NCI-H2227 (cell line): ENCODE measurements at regions not wholly inside any gene's neighbourhood (a gene's known extent, or its start where the extent isn't known, plus 50 kb on each side); places are given as distances from the start of the nearest gene placed in this dataset.
"Not testable (repeated sequence)": the region's sequence is repeated elsewhere in the genome, so short reads cannot be mapped to it uniquely, and the experiment has no call there.

ENCODE experiments used
- DNase-seq: peaks from one replicate; lab custom pipeline; 2025; ENCODE audit not compliant: unreplicated experiment; lab: John Stamatoyannopoulos, UW

DNA sequence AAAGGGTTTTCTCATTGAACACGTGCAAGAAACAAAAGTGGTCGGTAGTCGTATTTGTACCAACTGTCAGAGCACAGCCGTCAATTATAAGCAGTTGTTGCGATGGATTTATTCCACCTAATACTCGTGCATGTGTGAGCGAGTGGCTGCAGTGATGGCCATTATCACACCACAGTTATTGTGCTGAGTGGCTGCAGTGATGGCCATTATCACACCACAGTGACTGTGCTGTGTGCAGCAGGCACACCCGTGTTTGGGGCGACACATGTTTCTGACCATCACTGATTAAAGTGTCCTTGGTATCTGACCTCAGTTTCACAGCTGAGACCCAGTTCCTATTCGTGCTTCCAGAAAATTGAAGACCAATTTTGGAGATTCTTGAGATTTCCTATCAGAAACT is 142.9 kb upstream of the PFKP start:
- no peak for DNase-seq

DNA sequence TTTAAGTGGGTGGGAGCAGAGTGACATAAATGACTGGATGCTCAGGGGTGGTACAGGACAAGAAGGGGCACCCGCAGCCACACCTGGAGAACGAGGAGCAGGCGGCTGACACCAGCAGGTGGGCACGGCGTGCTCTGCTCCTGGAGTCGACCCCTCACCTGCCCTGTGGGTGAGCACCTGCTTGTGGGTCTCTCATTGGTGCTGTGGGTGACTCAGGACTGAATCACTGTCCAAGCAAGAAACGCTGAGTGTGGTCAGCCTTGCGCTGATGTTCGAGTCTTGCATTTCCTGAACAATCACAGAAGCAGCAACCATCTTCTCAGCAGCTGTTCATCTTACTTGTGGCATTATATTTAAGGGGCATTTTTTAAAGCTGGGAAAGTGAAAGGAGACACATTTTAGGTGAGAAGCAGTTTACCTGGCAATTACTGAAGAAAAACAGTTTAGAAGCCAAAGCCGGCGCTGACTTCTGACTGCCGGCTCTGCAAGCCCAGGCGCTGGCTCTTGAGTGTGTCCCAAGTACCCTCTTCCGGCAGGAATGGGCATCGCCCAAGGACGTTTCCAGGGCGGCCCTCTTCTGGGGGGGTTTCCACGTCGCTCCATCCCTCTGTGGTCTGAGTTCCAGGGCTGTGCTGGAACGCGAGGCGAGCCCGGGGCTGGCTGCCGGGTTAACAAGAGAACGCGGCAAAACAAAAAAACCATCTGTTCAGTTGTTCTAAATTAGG is 145.2 kb upstream of the PFKP start:
- DNase-seq, result no peak

DNA sequence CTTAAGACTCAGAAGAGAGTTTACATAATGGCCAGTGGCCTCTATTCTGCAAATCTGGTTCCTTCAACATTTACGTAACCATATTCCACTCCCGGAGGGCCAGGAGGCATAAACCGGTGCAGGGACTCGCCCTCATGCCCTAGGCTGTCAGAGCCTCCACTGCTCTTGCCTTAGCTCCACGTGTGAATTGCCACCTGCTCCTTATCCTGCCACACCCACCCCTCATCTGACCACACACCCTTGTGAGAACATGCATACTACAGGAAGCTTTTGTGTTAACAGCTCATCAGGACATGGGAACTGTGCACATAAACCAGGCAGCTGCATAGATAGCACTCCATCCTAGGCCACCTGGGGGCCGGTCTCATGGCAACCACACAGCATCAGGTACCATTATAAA is 146.7 kb upstream of the PFKP start:
- no peak for DNase-seq

DNA sequence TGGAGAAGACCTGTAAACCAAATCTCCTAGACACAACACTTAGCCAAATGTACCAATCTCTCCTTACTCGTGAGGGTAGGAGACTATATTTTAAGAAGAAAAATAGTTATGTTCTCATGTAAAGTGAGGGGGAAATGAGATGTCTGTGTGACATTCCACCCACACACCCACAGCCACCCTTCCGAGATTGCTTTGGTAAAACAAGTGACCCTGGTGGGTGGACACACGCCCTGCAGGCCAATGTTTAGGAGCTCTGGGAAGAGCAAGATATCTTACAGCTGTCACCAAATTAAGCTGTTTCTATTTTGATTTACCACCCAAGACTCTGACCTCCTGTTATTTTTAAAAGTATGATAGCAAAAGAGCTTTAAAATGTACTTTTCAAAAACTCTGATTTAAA is 147.2 kb upstream of the PFKP start:
- DNase-seq, result no peak

DNA sequence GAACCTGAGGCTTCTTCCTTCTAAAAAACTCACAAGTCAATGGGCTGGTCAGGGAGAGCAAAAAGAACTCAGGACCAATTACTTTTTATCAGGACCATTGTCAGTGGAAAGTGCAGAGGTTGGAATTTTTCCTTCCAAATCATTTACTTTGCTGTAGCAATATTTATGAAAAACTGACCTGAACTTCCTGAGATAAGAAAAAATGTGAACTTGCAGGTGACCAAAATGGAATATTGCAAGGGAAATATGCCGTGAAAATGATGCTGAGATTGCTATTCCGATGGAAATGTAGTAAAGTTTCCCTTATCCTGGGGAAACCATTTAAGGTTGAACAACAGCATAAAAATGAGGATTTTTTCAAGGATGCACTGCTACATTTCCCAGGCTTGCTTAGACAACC is 148.3 kb upstream of the PFKP start:
- DNase-seq, result no peak

DNA sequence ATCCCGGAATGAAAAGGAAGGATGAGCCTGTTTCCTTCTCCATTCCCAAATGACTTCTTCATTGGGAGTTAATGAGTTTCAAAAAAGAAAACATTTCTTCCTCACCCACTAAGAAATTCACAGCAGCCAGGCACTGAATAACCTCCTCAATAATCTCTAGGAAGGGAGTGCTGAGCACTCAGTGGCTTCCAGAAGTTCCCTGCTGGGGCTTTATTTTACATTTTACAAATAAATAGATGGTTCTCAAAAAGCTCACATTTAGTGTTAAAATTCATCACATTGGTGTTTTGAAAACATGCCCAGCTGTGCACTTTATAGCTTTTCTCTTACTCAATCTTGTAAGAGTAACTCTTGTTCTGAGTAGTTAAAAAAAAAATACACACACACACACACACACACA is 148.9 kb upstream of the PFKP start:
- DNase-seq, result no peak

DNA sequence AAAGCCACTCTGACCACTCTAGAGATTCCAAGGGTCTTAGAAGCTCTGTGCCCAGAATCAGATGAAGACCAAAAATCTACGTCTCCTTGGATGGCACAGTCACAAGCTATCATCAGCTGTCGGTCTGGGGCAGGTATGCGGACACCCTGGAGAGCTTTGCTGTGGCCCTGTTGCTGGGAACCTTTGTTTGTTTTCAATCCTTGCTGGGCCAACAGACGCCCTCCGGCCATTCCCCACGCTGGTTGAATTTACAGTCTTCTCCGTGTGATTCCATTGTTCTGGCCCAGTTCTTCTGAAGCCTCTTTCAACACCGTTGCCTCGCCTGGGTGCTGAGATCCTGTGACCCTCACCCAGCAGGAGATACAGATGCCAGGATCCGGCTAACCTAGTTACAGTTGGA is 149.4 kb upstream of the PFKP start:
- no peak for DNase-seq

DNA sequence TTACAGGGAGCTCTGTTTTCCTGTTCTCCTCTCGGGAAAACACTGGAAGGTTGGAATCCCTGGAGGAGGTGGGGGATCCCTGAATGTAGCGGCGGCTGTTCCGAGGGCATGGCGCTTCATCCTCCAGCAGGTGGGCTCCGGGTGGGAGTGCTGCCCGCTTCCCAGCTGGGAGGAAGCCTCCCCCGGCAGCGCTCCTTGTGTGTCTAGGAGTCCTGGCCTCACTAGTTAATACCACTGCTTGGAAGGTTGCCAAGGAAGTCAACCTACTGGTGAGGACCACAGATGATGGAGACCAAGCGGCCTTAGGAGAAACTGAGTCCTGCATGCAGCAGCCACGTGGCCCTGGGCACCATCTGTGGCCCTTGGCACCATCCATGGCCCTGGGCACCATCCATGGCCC is 151.9 kb upstream of the PFKP start:
- no peak for DNase-seq

DNA sequence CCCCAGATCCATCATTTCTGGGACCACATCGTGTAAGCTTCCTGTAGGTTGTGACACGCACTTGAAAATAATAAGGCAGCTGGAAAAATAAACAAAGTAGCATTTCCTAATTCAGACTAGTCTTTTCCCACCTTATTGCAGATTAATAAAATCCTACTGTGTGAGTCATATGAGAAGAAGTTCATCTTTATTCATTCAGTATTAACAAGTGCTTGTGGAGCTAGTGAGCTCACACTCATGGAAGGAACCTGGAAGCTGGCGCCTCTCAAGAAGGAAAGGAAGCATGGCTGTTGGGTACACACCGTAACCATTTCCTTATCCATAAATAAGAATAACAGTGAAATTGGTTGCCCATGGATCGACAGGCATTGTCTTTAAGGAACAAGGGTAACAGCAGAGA is 152.6 kb upstream of the PFKP start:
- no peak for DNase-seq

DNA sequence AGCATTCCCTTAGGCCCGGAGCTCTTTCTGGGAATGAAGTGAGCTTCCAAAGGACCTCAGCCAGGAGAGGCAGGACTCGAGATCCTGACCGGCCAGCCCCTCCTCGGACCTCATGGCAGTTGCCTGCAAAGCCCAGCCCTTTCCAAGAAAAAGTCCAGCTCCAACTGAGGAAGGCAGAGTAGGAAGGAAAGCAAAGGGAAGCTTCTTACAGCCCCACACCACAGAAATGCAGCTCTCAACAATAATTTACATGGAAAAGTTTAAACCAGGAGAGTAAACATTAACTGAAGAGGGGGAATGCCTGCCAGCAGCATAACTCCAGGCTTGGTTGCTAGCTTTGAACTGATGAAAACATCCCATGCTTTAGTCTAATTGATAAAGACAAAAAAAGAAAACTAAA is 153.9 kb upstream of the PFKP start:
- no peak for DNase-seq

DNA sequence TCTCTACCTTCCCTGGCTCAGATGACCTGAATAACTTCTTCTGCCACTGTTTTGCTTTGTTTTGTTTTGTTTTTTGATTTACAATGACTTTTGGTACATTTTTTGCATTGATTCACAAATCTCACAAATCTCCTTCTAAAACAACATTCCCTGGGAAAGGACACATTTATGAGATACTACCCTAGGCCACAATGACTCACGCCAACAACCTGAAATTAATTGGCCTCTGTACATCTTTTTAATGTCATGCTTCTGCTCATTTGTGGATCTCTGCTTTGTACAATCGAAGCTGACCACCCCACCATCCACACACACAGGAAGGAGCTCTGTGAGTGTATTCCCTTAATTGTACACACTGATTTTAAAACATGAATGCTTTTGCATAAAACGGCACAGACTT is 156.7 kb upstream of the PFKP start:
- no peak for DNase-seq

DNA sequence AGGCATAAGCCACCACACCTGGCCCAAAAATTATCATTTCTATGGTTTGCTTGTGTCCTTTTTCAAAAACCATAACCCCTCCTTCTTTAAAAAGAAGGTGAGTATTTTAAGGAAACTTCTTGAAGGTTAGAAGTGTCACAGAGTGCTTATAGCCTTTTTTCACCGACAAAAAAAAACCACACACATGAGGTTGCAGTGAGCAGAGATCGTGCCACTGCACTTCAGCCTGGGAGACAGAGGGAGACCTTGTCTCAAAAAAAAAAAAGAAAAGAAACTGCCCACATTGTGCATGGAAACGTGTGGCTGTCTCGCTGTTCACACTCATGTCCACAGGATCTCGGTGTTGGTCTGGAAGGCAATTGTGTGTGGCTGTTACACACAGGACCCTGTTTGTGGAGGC is 157.4 kb upstream of the PFKP start:
- DNase-seq, result no peak

DNA sequence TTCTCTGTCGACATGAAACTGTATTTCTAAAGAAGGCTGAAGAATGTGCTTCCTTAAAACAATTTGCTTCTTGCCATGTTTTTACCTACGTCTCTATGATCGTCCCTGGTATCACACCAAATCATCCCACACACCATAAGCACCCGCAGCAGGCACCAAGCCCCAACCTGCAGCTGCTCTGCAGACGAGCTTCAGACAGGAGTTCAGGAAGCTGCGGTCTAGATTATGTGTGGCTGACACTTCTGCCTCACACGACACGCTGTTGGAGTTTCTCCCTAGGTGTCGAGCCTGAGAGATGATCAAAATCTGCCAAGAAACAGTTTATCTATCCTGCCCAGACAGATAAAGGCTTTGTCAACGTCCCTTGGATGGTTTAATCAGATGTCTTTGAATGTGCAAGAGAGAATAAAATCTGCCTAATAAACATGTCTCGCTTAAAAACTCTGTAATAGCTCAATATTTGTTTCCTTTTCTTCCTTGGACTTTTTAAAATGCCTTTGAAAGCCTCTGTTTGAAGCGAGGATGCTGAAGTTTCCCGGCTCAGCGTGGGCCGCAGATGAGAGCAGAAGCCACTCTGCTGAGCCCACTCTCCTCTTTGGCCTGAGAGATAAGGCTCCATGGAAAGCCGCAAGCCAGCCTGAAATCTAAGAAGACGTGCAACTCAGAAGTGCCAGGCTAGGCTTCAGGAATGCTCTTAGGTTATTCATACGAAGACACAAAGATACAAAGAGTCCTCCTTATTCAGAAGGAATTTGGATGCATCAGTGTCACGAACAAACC is 158.3 kb upstream of the PFKP start:
- DNase-seq, result no peak

DNA sequence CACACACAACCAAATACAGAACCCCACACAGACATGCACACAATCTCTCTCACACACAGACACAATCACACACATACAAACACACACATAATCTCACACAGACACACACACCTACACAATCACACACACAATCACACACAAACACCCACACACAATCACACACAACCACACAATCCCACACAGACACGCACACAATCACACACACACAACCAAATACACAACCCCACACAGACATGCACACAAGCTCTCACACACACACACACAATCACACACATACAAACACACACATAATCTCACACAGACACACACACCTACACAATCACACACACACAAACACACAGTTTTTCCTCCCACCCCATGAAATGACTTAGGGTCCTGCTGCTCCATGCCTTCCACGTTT is 160.4 kb upstream of the PFKP start:
- no peak for DNase-seq

DNA sequence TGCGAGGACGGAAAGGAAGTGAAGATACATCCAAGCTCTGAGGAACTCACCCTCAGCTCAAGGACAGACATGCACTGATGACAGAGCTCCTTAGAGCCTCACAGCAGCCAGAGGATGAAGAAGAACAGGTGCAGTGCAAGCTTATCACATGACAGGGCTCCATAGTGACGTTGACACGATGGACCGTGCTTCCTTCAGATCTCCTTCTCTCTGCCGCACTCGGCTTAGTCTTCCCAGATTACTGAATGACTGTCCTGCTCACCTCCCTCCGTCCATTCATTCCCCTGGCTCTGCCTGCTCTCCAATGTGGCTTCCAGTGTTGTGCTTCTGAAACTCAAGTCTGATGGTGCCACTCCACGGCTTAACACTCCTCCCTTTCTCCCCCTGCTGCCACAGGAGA is 161.5 kb upstream of the PFKP start:
- no peak for DNase-seq

DNA sequence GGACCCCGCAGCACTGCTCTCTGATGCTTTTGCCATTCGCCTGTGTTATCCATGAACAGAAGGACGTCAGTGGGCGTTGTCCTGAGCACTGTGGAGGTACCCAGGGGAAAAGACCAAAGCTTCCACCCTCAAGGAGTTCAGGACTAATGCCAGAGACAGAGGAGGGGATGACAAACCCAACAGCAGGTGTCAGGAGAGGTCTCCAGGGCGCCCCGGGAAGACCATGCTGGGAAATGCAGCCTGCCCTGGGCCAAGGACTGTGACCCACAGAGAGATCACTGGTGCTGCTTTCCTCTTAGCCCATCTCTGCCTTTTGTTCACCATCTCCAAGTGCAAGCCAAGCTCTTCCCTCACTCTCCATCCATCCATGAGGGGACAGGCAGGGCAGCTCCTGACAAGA is 166.8 kb upstream of the PFKP start:
- no peak for DNase-seq

DNA sequence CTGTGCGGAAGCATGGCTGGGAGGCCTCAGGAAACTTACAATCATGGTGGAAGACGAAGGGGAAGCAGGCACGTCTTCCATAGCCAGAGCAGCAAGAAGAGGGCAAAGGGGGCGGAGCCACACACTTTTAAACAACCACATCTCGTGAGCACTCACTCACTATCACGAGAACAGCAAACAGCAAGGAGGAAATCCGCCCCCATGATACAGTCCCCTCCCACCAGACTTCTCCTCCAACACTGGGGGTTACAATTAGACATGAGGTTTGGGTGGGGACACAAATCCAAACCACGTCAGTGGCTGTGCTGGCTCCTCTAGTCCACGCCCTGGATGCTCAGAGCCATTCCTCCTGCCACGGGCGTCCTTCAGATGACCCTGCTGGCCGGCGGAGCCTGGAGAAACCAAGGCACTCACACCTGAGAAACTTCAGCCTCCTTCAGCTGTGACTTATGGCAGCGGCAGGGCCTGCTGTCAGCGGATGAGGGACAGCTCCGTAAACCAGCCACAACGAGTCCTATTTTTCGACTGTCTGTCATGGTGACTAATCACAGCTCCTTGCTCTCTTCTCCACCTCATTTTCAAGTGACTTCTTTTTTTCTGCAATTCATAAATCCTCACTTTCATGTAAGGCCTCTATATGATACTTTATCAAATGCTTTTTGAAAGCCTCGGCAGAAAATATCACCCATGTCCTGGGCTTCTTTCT is 167.9 kb upstream of the PFKP start:
- DNase-seq, result no peak

DNA sequence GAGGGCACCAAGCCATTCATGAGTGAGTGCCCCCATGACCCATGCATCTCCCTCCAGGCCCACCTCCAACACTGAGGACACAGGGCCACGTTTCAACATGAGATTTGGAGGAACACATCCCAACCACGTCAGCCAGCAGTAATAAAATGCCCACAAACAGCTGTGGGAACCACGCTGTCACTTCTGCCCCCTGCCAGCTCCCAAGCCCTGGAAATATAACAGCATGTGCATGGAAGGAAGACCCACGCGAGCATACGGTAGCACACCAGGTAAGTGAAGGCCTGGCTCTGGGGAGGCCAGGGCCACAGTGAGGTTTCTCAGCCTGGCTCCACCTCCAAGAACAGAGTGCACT is 168.9 kb upstream of the PFKP start:
- DNase-seq, result no peak

DNA sequence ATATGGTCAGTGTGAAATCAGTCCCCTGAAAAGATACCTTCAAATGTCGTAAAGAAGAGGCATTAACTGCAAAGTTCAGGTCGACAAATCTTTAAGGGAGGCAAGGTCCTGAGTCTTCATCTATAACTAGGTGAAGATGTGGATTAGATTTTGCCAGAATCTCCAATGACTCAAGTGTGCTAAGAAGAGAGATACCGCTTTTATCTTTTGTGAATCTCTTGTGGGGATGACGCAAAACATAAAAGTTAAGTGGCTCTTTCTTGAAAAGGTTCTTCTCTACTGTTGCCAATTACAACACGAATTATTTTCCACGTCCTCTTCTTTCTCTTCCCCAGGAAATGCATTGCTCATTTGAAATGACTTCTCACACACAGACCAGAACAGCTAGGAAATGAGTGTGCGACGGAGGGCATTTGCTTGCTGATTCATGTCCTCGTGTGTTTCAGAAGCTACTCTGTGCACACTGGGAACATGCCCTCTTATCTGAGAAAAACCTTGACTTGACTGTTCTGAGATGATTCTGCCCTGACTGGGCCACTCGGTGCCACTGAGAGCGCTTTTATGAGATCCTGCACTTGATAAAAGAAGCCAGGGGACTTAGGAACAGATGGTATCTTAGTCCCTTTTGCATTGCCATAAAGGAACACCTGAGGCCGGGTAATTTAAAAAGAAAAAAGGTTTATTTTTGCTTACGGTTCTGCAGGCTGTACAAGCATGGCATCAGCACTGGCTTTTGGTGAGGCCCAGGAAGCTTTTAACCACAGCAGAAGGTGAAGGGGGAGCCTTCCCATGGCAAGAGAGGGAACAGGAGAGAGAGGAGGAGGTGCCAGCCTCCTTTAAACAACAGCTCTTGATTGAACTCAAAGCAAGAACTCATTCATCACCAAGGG is 169.5 kb upstream of the PFKP start:
- no peak for DNase-seq

DNA sequence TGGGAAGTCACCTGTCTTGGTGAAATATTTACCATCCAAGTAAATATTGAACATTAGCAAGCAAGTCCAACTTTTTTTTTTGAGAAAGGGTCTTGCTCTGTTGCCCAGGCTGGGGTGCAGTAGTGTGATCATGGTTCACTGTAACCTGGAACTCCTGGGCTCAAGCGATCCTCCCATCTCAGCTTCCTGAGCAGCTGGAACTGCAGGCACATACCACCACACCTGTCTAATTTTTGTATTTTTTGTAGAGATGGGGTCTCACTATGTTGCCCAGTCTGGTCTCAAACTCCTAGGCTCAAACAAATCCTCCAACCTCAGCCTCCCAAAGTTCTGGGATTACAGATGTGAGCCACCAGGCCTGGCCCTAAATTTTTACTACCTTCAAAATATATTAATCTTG is 171.0 kb upstream of the PFKP start:
- not testable (repeated sequence) for DNase-seq

DNA sequence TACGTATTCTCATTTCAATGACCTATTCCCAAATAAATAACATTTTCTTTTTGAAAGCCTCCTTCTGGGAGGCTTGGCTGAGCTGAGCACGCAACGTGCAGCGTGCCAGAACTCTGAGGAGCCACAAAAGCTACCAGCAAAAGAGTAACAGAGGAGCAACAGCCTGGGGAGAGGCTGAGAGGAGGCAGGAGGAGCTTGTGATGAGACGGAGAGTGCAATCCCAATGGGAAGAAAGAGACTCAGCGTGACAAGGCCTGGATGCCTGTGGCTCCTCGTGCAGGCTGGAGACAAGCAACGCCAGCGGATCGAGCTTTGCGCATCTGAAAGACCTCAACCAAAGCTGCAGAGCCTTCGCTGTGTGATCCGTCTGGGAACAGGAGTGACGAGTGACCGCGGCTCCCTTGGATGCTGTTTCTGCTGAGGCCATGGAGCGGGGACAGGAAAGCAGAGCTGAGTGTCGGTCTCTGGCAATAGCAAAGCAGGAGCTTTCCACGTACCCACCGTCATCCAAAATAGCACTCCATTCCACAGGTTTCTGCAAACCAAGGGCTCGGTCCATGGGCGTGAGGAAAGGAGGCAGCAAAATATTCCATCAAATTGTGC is 171.7 kb upstream of the PFKP start:
- no peak for DNase-seq
